WTC11 (cell line): ENCODE measurements at regions not wholly inside any gene's neighbourhood (a gene's known extent, or its start where the extent isn't known, plus 50 kb on each side); places are given as distances from the start of the nearest gene placed in this dataset.

Source experiments
- ATF3 ChIP-seq: sonication (generic); formaldehyde crosslinking; conservative IDR thresholded peaks from 2 replicates; pipeline ENCODE4 v1.8.1; 2022; ENCODE audit warnings: mild to moderate bottlenecking, missing genetic modification reagents
- ELF4 ChIP-seq: sonication (generic); formaldehyde crosslinking; IDR thresholded peaks from 2 replicates; pipeline ENCODE4 v1.8.1; 2022; ENCODE audit warnings: low read depth, mild to moderate bottlenecking, moderate library complexity, missing genetic modification reagents
- NFYB ChIP-seq: sonication (generic); formaldehyde crosslinking; conservative IDR thresholded peaks from 2 replicates; pipeline ENCODE4 v1.8.0; 2022; ENCODE audit warnings: low read depth, missing genetic modification reagents
- NR1H2 ChIP-seq: sonication (generic); formaldehyde crosslinking; IDR thresholded peaks from 2 replicates; pipeline ENCODE4 v1.9.0; 2021; ENCODE audit warnings: mild to moderate bottlenecking, moderate library complexity, missing genetic modification reagents
- TCF7 ChIP-seq: sonication (generic); formaldehyde crosslinking; IDR thresholded peaks from 2 replicates; pipeline ENCODE4 v1.8.0; 2022; ENCODE audit warnings: mild to moderate bottlenecking, low read depth, missing genetic modification reagents, moderate library complexity
- USF2 ChIP-seq: sonication (generic); formaldehyde crosslinking; IDR thresholded peaks from 2 replicates; pipeline ENCODE4 v1.8.1; 2023; ENCODE audit warnings: mild to moderate bottlenecking, missing genetic modification reagents, moderate library complexity
- ZBTB21 ChIP-seq: sonication (generic); formaldehyde crosslinking; IDR thresholded peaks from 2 replicates; pipeline ENCODE4 v1.8.1; 2023; ENCODE audit warnings: mild to moderate bottlenecking, missing genetic modification reagents, borderline replicate concordance
- ZNF423 ChIP-seq: fragments of 250-450 bp; sonication (Bioruptor Pico); IDR thresholded peaks from 2 replicates; pipeline ENCODE4 v2.1.2; 2022; ENCODE audit warnings: mild to moderate bottlenecking, moderate library complexity
- TF ChIP-seq, protein P1 (sequence below): sonication (generic); formaldehyde crosslinking; IDR thresholded peaks from 2 replicates; pipeline ENCODE4 v1.8.0; 2022; ENCODE audit warnings: mild to moderate bottlenecking, missing genetic modification reagents
- TF ChIP-seq, protein P2 (sequence below): fragments of 200-600 bp; IDR thresholded peaks from 2 replicates; pipeline ENCODE4 v1.8.0; 2022; ENCODE audit warnings: antibody characterized with exemption
- TF ChIP-seq, protein P3 (sequence below): sonication (generic); formaldehyde crosslinking; IDR thresholded peaks from 2 replicates; pipeline ENCODE4 v1.8.1; 2022; ENCODE audit warnings: missing genetic modification reagents, borderline replicate concordance
- TF ChIP-seq, protein P4 (sequence below): sonication (generic); formaldehyde crosslinking; IDR thresholded peaks from 2 replicates; pipeline ENCODE4 v1.8.0; 2022; ENCODE audit warnings: mild to moderate bottlenecking, missing genetic modification reagents
- TF ChIP-seq, protein P5 (sequence below): sonication (generic); formaldehyde crosslinking; IDR thresholded peaks from 2 replicates; pipeline ENCODE4 v1.8.0; 2022; ENCODE audit warnings: mild to moderate bottlenecking, missing genetic modification reagents
- TF ChIP-seq, protein P6 (sequence below): sonication (generic); formaldehyde crosslinking; IDR thresholded peaks from 2 replicates; pipeline ENCODE4 v1.8.1; 2023; ENCODE audit warnings: mild to moderate bottlenecking, missing genetic modification reagents, borderline replicate concordance

GRCh38 chr3:118269537-118270125, 765.0 kb downstream of the IGSF11 start:
- TF ChIP-seq, protein P1, sequence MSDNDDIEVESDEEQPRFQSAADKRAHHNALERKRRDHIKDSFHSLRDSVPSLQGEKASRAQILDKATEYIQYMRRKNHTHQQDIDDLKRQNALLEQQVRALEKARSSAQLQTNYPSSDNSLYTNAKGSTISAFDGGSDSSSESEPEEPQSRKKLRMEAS (CRISPR knock-in tag), result no peak
- TF ChIP-seq, protein P2, sequence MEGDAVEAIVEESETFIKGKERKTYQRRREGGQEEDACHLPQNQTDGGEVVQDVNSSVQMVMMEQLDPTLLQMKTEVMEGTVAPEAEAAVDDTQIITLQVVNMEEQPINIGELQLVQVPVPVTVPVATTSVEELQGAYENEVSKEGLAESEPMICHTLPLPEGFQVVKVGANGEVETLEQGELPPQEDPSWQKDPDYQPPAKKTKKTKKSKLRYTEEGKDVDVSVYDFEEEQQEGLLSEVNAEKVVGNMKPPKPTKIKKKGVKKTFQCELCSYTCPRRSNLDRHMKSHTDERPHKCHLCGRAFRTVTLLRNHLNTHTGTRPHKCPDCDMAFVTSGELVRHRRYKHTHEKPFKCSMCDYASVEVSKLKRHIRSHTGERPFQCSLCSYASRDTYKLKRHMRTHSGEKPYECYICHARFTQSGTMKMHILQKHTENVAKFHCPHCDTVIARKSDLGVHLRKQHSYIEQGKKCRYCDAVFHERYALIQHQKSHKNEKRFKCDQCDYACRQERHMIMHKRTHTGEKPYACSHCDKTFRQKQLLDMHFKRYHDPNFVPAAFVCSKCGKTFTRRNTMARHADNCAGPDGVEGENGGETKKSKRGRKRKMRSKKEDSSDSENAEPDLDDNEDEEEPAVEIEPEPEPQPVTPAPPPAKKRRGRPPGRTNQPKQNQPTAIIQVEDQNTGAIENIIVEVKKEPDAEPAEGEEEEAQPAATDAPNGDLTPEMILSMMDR, result no peak
- TF ChIP-seq, protein P3, sequence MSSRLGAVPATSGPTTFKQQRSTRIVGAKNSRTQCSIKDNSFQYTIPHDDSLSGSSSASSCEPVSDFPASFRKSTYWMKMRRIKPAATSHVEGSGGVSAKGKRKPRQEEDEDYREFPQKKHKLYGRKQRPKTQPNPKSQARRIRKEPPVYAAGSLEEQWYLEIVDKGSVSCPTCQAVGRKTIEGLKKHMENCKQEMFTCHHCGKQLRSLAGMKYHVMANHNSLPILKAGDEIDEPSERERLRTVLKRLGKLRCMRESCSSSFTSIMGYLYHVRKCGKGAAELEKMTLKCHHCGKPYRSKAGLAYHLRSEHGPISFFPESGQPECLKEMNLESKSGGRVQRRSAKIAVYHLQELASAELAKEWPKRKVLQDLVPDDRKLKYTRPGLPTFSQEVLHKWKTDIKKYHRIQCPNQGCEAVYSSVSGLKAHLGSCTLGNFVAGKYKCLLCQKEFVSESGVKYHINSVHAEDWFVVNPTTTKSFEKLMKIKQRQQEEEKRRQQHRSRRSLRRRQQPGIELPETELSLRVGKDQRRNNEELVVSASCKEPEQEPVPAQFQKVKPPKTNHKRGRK, result no peak
- TF ChIP-seq, protein P4, sequence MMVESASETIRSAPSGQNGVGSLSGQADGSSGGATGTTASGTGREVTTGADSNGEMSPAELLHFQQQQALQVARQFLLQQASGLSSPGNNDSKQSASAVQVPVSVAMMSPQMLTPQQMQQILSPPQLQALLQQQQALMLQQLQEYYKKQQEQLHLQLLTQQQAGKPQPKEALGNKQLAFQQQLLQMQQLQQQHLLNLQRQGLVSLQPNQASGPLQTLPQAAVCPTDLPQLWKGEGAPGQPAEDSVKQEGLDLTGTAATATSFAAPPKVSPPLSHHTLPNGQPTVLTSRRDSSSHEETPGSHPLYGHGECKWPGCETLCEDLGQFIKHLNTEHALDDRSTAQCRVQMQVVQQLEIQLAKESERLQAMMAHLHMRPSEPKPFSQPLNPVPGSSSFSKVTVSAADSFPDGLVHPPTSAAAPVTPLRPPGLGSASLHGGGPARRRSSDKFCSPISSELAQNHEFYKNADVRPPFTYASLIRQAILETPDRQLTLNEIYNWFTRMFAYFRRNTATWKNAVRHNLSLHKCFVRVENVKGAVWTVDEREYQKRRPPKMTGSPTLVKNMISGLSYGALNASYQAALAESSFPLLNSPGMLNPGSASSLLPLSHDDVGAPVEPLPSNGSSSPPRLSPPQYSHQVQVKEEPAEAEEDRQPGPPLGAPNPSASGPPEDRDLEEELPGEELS, result no peak
- no peak for TF ChIP-seq ELF4
- TF ChIP-seq, protein P5, sequence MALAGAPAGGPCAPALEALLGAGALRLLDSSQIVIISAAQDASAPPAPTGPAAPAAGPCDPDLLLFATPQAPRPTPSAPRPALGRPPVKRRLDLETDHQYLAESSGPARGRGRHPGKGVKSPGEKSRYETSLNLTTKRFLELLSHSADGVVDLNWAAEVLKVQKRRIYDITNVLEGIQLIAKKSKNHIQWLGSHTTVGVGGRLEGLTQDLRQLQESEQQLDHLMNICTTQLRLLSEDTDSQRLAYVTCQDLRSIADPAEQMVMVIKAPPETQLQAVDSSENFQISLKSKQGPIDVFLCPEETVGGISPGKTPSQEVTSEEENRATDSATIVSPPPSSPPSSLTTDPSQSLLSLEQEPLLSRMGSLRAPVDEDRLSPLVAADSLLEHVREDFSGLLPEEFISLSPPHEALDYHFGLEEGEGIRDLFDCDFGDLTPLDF (CRISPR knock-in tag), result no peak
- no peak for TF ChIP-seq ZBTB21 (CRISPR knock-in tag)
- TF ChIP-seq USF2 (CRISPR knock-in tag), result no peak
- no peak for TF ChIP-seq TCF7 (CRISPR knock-in tag)
- TF ChIP-seq NFYB (CRISPR knock-in tag), result no peak
- TF ChIP-seq, protein P6, sequence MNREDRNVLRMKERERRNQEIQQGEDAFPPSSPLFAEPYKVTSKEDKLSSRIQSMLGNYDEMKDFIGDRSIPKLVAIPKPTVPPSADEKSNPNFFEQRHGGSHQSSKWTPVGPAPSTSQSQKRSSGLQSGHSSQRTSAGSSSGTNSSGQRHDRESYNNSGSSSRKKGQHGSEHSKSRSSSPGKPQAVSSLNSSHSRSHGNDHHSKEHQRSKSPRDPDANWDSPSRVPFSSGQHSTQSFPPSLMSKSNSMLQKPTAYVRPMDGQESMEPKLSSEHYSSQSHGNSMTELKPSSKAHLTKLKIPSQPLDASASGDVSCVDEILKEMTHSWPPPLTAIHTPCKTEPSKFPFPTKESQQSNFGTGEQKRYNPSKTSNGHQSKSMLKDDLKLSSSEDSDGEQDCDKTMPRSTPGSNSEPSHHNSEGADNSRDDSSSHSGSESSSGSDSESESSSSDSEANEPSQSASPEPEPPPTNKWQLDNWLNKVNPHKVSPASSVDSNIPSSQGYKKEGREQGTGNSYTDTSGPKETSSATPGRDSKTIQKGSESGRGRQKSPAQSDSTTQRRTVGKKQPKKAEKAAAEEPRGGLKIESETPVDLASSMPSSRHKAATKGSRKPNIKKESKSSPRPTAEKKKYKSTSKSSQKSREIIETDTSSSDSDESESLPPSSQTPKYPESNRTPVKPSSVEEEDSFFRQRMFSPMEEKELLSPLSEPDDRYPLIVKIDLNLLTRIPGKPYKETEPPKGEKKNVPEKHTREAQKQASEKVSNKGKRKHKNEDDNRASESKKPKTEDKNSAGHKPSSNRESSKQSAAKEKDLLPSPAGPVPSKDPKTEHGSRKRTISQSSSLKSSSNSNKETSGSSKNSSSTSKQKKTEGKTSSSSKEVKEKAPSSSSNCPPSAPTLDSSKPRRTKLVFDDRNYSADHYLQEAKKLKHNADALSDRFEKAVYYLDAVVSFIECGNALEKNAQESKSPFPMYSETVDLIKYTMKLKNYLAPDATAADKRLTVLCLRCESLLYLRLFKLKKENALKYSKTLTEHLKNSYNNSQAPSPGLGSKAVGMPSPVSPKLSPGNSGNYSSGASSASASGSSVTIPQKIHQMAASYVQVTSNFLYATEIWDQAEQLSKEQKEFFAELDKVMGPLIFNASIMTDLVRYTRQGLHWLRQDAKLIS (CRISPR knock-in tag), result no peak
- TF ChIP-seq ATF3 (CRISPR knock-in tag), result no peak
- TF ChIP-seq ZNF423 (CRISPR knock-in tag), result no peak
- no peak for TF ChIP-seq NR1H2
